Loucy (cell line): ENCODE measurements at regions not wholly inside any gene's neighbourhood (a gene's known extent, or its start where the extent isn't known, plus 50 kb on each side); places are given as distances from the start of the nearest gene placed in this dataset.
"Not testable (repeated sequence)": the region's sequence is repeated elsewhere in the genome, so short reads cannot be mapped to it uniquely, and the experiment has no call there.

Experiments used
- H2AFZ ChIP-seq: fragments of 200-600 bp; sonication (generic); 2 replicates; pipeline ENCODE4 v1.6.0; 2016; ENCODE audit warnings: antibody characterized with exemption, mild to moderate bottlenecking, low read length, moderate library complexity
- H3F3A ChIP-seq: fragments of 200-600 bp; 2 replicates; pipeline ENCODE4 v1.6.0; 2016; ENCODE audit warnings: antibody characterized with exemption, low read depth, mild to moderate bottlenecking
- H3K27me3 ChIP-seq: fragments of 200-600 bp; sonication (generic); 2 replicates; pipeline ENCODE4 v1.6.1; 2014; ENCODE audit warnings: low read length, mild to moderate bottlenecking; ENCODE audit not compliant: insufficient read depth, poor library complexity, severe bottlenecking
- H3K36me3 ChIP-seq: fragments of 200-600 bp; sonication (generic); 2 replicates; pipeline ENCODE4 v1.6.1; 2016; ENCODE audit warnings: low read length; ENCODE audit not compliant: insufficient read depth
- H3K4me1 ChIP-seq: fragments of 200-600 bp; sonication (generic); 2 replicates; pipeline ENCODE4 v1.5.1; 2014; ENCODE audit warnings: low read length, mild to moderate bottlenecking; ENCODE audit not compliant: insufficient read depth, poor library complexity, severe bottlenecking
- H3K4me2 ChIP-seq: fragments of 200-600 bp; sonication (generic); 2 replicates; pipeline ENCODE4 v1.6.0; 2014; ENCODE audit warnings: antibody characterized with exemption, low read length, low read depth, mild to moderate bottlenecking; ENCODE audit not compliant: poor library complexity, severe bottlenecking
- H3K4me3 ChIP-seq: fragments of 200-600 bp; sonication (generic); 2 replicates; pipeline ENCODE4 v1.5.1; 2014; ENCODE audit warnings: low read length, mild to moderate bottlenecking, mixed read lengths; ENCODE audit not compliant: poor library complexity, severe bottlenecking
- H3K79me2 ChIP-seq: fragments of 200-600 bp; sonication (generic); 2 replicates; pipeline ENCODE4 v1.6.1; 2014; ENCODE audit warnings: low read length; ENCODE audit not compliant: insufficient read depth
- H3K9ac ChIP-seq: fragments of 200-600 bp; sonication (generic); 2 replicates; pipeline ENCODE4 v1.6.0; 2014; ENCODE audit warnings: mild to moderate bottlenecking, low read depth, low read length, moderate library complexity; ENCODE audit not compliant: poor library complexity, severe bottlenecking
- H3K9me2 ChIP-seq: fragments of 200-600 bp; sonication (generic); replicated peaks from 2 replicates; pipeline ENCODE4 v1.6.1; 2016; ENCODE audit warnings: low read depth, low read length, mixed read lengths
- H3K9me3 ChIP-seq: fragments of 200-600 bp; sonication (generic); 2 replicates; pipeline ENCODE4 v1.6.1; 2014; ENCODE audit warnings: mild to moderate bottlenecking, antibody characterized with exemption, low read length, low read depth; ENCODE audit not compliant: insufficient read depth
- H4K20me1 ChIP-seq: fragments of 200-600 bp; sonication (generic); 2 replicates; pipeline ENCODE4 v1.6.0; 2014; ENCODE audit warnings: antibody characterized with exemption, low read length, mild to moderate bottlenecking; ENCODE audit not compliant: insufficient read depth, poor library complexity, severe bottlenecking
- EZH2phosphoT487 ChIP-seq: fragments of 200-600 bp; IDR thresholded peaks from 2 replicates; pipeline ENCODE4 v1.6.1; 2018; ENCODE audit warnings: antibody characterized with exemption, mild to moderate bottlenecking, moderate library complexity, borderline replicate concordance
- TF ChIP-seq, protein P1 (sequence below): fragments of 200-600 bp; sonication (generic); conservative IDR thresholded peaks from 2 replicates; pipeline ENCODE4 v1.5.1; 2014; ENCODE audit warnings: mild to moderate bottlenecking, antibody characterized with exemption, low read length

DNA sequence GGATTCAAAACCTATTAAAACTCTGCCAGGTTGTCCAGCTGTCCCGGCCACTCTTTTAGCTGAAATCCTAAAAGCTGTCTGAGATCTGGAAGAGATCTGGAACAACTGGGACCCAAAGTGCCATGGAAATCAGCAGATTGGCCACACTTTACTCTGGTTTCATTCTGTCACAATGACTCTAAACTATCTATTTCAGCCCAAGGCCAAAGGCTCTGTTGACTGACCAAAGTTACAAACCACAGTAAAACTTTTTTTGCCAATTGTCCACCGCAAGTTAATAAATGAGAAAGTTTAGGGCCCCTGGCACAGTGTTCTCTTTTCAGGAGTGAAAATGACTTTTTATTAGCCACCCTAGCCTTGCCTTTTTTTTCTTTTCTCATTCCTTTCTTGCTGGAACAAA lies 113.4 kb upstream of the CPM start:
- no peak overlapping the region for H3K4me3 ChIP-seq
- no peaks in the 10 kb centered on the region for H3K27me3 ChIP-seq
- no peaks in the 10 kb centered on the region for H3K9me2 ChIP-seq
- no peaks in the 10 kb centered on the region for H3F3A ChIP-seq
- no peaks in the 10 kb centered on the region for H3K9me3 ChIP-seq
- H3K79me2 ChIP-seq = no peaks in the 10 kb centered on the region
- no peaks in the 10 kb centered on the region for H3K4me1 ChIP-seq
- no peaks in the 10 kb centered on the region for H4K20me1 ChIP-seq
- no peak overlapping the region for H2AFZ ChIP-seq
- TF ChIP-seq, protein P1, sequence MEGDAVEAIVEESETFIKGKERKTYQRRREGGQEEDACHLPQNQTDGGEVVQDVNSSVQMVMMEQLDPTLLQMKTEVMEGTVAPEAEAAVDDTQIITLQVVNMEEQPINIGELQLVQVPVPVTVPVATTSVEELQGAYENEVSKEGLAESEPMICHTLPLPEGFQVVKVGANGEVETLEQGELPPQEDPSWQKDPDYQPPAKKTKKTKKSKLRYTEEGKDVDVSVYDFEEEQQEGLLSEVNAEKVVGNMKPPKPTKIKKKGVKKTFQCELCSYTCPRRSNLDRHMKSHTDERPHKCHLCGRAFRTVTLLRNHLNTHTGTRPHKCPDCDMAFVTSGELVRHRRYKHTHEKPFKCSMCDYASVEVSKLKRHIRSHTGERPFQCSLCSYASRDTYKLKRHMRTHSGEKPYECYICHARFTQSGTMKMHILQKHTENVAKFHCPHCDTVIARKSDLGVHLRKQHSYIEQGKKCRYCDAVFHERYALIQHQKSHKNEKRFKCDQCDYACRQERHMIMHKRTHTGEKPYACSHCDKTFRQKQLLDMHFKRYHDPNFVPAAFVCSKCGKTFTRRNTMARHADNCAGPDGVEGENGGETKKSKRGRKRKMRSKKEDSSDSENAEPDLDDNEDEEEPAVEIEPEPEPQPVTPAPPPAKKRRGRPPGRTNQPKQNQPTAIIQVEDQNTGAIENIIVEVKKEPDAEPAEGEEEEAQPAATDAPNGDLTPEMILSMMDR = no peak
- TF ChIP-seq EZH2phosphoT487 = no peak
- no peak overlapping the region for H3K9ac ChIP-seq
- no peaks in the 10 kb centered on the region for H3K36me3 ChIP-seq
- H3K4me2 ChIP-seq = no peak overlapping the region

DNA sequence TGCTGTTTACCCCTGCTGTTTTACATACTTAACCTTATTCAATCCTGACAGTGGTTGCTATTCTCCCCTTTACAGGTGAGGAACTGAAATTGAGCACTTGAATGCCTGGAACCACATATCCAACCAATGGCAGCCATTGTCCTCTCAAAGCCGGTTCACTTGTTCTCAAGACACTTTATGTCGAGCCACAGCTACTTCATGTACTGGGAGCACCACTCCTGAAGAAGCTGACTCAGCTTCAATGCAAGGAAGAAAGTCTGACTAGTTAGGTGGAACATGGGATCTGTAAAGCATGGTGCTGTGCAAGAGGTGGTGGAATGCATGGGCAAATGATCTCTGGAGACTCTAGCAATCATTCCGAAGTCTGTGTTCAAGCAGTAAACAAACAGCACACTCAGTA lies 113.9 kb upstream of the CPM start:
- Histone ChIP-seq H3K4me3 (no peak overlapping the region), H3K9ac (no peak overlapping the region), H3K9me3 (no peaks in the 10 kb centered on the region), H3K4me2 (no peak overlapping the region), H3K27me3 (no peaks in the 10 kb centered on the region), H2AFZ (no peak overlapping the region), H3K9me2 (no peaks in the 10 kb centered on the region), H3K79me2 (no peaks in the 10 kb centered on the region), H3K4me1 (no peaks in the 10 kb centered on the region), H3F3A (no peaks in the 10 kb centered on the region), H4K20me1 (no peaks in the 10 kb centered on the region), H3K36me3 (no peaks in the 10 kb centered on the region)
- TF ChIP-seq, protein P1 = no peak
- TF ChIP-seq EZH2phosphoT487 = no peak

DNA sequence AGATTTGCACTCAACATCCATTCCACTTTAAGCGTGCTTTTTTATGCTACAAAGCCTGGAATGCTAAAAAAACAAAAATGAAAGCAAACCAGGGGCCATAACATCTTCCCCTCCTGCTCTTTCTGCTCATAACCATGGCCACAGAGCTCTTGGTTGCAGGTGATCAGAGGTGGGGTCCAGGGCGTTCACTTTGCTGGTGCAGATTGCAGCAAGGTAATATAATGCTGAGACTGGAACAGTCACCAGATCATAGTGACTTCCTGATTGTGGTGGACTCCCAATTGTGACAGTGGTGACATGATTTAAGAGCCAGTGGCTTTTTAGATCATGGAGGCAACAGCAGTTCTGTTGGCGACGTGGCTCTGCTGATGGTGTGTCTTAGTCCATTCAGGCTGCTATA lies 115.0 kb upstream of the CPM start:
- H3K4me2 ChIP-seq = no peak overlapping the region
- H3K9ac ChIP-seq = no peak overlapping the region
- TF ChIP-seq, protein P1 = no peak
- H3K36me3 ChIP-seq = no peaks in the 10 kb centered on the region
- no peak overlapping the region for H3K4me3 ChIP-seq
- no peaks in the 10 kb centered on the region for H4K20me1 ChIP-seq
- no peaks in the 10 kb centered on the region for H3K27me3 ChIP-seq
- no peak overlapping the region for H2AFZ ChIP-seq
- H3K4me1 ChIP-seq = no peaks in the 10 kb centered on the region
- no peaks in the 10 kb centered on the region for H3K9me3 ChIP-seq
- no peaks in the 10 kb centered on the region for H3K79me2 ChIP-seq
- H3F3A ChIP-seq = no peaks in the 10 kb centered on the region
- H3K9me2 ChIP-seq = no peaks in the 10 kb centered on the region

DNA sequence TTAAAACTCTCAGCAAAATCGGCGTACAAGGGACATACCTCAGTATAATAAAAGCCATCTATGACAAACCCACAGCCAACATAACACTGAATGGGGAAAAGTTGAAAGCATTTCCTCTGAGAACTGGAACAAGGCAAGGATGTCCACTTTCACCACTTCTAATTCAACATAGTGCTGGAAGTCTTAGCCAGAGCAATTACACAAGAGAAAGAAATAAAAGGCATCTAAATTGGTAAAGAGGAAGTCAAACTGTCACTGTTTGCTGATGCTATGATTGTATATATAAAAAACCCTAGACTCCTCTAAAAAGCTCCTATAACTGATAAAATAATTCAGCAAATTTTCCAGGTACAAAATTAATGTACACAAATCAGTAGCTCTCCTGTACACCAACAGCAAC lies 116.9 kb upstream of the CPM start:
- not testable (repeated sequence) for H3K4me2 ChIP-seq, H2AFZ ChIP-seq, H3K36me3 ChIP-seq, H3K27me3 ChIP-seq, H4K20me1 ChIP-seq, H3K4me1 ChIP-seq, H3K4me3 ChIP-seq, H3F3A ChIP-seq, H3K79me2 ChIP-seq, H3K9me3 ChIP-seq, H3K9me2 ChIP-seq, H3K9ac ChIP-seq
